ENCODE measurements at regions not wholly inside any gene's neighbourhood (a gene's known extent, or its start where the extent isn't known, plus 50 kb on each side); places are given as distances from the start of the nearest gene placed in this dataset.

- TF ChIP-seq CTCF (IDR thresholded peaks at IDR 0.05): no peak
- TF ChIP-seq REST (IDR thresholded peaks at IDR 0.05; ENCODE audit: insufficient read depth in 1 of 2, low read depth in 2 of 2, low read length in 1 of 2): no peak
Observed at GRCh38 chr9:25904701-25905100, 226.5 kb upstream of the TUSC1 start.
